Activated T-cell treated with anti-CD3 and anti-CD28 coated beads for 48 hours (primary cell): ENCODE measurements at regions not wholly inside any gene's neighbourhood (a gene's known extent, or its start where the extent isn't known, plus 50 kb on each side); places are given as distances from the start of the nearest gene placed in this dataset.
"Not testable (repeated sequence)": the region's sequence is repeated elsewhere in the genome, so short reads cannot be mapped to it uniquely, and the experiment has no call there.

Source experiments
- DNase-seq: peaks from one replicate; pipeline ENCODE4 v3.0.0-alpha.2; 2020; ENCODE audit warnings: low read depth

DNA sequence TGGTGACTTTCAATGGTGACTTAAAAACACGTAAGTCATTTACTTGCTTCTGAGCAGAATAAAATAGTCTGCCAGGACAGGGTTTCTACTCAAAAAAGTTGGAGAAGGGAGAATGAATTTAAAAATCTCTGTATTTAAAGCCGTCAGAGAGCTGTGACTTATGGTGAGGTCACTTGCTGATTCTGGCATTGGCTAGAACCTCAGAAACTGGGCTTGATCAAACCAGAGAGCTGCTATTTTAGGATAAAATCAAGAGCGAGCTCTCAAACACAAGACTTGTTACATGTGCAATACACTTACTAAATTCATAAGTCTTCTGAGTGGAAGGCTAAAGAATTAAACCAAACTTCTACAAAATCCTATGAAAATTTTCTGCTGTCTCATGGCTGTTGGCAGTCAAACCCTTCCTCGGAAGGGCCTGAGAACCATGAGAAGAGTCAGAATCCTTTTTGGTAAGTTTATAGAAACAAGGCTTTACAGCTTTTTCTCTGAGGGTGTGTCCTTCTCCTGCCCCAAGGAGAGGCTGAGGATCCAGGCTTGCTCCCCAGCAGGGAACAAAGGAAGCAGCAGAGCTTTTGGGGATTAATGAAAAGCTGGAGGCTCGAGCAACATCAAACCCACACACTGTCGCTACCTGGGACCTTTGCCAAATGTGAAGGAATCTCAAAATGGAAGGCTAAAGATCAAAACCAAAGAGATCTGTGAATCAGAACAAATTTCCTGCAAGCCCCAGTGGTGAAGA is 816.4 kb downstream of the SOCS6 start:
- DNase-seq, result no peak

DNA sequence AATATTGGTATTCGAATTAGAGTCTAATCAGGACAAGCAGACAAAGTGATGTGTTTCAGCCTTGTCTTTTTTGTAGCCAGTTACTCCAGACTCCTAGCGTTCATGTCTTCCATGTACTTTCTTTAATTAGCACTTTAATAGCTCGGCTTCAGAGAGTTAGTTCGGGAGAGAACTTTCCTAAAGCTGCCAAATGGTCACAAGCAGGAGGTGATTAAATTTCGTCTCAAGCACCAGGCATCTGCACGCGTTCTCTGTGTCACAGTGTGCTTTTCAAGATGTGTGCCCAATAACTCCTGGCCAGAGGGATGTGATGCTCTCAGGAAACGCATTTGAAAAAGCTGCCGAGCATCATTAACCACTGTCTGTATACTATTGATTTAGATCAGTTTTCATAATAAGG is 790.8 kb downstream of the SOCS6 start:
- DNase-seq, result no peak

GRCh38 chr18:71077451-71077850 is 788.6 kb downstream of the SOCS6 start:
- DNase-seq, result no peak

GRCh38 chr18:71075147-71075546 is 786.3 kb downstream of the SOCS6 start:
- DNase-seq, result no peak

DNA sequence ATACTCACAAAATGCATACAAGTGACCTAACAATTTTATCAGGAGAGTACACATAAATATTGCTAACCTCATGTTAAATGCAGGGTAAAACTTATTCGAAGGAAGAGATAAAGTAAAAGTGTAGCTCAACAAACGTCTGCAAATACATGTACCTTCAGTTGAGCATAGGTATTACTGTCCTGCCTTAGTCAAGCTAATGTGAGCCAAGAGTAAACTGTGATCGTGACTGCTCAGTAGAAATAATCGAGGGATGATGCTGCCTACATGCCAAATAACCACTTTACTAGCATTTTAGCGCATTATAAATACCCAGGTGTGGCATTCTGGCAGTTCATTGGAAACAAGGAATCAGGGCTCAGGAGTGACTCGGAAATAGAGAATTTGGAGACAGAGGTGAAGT is 779.5 kb downstream of the SOCS6 start:
- DNase-seq, result no peak

GRCh38 chr18:71049893-71050292 is 761.0 kb downstream of the SOCS6 start:
- DNase-seq, result no peak

DNA sequence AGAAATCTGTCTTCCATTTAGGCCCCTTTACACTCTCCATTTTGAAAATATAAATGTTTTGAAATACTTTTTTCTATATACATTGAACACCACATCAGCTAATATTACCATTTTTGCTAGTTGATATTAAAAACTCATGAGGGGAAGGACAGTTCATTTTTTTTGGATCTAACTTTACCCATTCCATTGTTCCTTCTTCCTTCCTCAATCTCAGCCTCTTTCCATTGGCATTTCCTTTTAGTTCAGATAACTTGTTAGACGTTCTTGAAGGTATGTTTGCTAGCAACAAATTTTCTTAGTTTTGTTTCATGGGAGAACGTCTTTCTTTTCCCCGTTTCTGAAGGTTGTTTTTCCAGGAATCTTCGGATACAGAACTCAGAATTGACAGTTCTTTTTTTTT is 759.0 kb downstream of the SOCS6 start:
- DNase-seq, result no peak

DNA sequence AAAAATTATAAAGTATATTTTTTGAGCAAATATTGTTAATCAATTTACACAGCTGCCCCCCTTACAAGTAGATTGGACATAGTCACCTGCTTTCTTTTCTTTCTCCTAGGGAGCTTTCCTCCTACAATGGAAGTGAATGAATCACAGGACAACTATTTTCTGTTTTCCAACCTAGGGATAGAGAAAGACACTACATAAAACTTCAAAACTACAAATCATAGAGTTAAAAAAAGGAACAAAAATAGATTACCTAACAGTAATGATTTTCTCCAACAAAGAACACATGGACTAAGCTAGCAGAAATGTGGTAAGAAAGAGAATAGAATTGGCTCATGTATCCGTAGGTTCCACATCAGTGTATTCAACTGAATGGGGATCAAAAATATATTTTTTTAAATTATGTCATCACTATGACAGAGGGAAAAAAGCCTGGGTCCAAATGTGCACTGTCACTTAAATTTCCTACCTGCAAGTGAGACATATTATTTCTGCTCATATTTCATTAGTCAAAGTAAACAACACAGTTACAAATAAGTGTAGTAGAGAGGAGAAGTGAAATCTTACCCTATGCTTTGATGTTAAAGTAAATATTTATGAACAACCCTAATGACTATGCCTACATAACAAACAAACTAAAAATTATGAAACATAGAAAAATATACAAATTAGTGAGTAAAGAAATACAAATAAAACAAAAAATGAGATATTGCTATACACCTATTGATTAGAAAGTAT is 756.7 kb downstream of the SOCS6 start:
- no peak for DNase-seq

- no peak for DNase-seq
Measured at GRCh38 chr18:71040161-71040560, 751.3 kb downstream of the SOCS6 start.

DNA sequence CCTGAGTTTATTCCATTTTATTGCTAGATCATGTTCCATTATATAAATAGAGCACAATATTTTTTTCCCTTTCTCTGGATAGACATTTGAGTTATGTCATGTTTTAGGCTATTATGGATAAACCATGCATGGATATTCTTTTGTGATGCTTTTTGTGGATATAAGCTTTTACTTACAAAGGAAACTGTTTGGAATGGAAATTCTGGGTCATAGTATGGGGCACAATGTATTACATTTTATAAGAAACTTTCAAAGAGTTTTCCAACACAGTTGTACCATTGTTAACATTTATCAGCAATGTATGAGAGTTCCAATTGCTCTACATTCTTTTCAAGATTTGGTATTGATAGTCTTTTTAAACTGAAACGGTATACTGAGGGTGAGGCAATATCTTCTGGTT is 749.4 kb downstream of the SOCS6 start:
- no peak for DNase-seq

DNA sequence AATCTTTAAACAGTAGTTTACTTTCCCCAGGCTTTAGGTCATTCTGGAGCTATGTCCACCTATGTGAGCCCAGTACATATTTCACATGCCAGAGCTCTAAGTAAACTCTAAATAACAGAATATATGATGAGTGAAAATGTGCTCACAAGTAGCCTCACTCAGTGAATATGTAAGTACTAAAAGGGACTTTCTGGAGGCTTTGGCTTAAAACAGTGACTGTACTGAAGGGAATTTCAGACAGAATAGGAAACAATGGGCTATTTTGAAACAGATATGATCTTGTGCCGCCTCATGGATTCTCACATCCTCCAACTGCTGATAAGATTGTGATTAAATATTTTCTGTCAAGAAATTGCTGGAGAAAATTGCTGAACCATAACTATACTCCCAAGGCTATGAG is 747.9 kb downstream of the SOCS6 start:
- DNase-seq, result no peak

DNA sequence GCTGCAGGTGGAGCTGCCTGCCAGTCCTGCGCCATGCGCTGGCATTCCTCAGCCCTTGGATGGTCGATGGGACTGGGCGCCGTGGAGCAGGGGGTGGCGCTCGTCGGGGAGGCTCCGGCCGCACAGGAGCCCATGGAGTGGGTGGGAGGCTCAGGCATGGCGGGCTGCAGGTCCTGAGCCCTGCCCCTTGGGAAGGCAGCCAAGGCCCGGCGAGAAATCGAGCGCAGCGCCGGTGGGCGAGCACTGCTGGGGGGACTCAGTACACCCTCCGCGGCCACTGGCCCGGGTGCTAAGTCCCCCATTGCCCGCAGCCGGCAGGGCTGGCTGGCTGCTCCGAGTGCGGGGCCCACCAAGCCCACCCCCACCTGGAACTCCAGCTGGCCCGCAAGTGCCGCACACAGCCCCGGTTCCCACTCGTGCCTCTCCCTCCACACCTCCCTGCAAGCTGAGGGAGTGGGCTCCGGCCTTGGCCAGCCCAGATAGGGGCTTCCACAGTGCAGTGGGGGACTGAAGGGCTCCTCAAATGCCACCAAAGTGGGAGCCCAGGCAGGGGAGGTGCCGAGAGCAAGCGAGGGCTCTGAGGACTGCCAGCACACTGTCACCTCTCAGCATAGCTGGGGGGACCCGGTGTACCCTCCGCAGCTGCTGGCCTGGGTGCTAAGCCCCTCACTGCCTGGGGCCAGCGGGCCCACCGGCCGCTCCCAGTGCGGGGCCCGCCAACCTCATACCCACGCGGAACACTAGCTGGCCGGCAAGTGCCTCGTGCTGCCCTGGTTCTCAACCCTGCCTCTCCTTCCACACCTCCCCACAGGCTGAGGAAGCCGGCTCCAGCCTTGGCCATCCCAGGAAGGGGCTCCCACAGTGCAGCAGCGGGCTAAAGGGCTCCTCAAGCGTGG is 742.7 kb downstream of the SOCS6 start:
- not testable (repeated sequence) for DNase-seq

GRCh38 chr18:71030085-71030484 is 741.2 kb downstream of the SOCS6 start:
- not testable (repeated sequence) for DNase-seq

DNA sequence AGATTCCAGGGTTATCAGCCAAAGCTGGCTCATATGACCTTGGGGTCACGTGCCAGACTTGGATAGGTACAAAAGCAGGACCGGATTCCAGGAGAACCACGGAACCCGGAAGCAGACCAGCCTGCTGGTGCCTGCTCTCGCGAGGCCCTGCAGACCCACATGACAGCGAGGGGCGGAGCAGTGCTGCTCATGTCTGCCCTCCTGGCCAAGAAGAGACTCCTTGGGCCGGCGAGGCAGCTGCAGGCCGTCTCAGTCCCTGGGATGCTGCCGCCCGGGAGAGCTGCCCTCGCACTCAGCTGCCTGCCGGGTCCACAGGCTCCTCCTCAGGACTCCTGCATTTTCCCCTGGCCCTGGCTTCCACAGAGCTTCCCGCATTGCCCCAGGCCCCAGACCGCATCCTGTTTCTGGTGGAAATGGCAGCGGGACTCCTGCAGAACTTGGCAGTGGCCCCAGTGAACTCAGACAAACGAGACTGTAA is 739.5 kb downstream of the SOCS6 start:
- no peak for DNase-seq

GRCh38 chr18:71027531-71027930 is 738.7 kb downstream of the SOCS6 start:
- DNase-seq, result no peak

DNA sequence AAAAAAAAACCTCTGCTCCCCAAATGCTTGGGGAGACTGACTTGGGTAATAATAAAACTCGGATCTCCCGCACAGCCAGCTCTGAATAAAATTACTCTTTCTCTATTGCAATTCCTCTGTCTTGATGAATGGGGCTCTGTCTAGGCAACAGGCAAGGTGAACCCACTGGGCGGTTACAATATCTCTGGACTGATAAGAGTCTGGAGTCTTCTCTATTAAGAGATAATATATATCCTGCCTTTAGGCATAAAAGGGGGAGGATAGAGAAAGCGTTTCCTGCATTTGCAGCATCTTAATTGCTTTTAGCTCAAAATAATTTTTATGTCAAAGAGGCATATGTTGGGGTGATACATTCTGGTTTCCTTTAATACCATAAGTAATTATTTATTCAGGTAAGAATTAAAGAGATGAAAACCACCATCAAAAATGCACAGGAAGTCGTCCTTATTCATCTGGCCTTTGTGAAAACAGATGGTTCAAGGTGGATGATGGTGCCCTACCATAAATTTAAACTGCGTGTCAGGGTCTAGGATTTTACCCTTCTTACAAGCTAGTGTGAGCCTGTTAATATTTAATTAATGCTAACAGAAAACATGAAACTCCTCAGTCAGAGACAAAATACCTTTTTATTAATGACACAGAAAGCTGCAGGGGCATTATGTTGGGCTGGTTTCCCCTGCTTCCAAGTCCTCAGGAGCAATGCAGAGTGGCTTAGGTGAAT is 736.8 kb downstream of the SOCS6 start:
- DNase-seq, result no peak

DNA sequence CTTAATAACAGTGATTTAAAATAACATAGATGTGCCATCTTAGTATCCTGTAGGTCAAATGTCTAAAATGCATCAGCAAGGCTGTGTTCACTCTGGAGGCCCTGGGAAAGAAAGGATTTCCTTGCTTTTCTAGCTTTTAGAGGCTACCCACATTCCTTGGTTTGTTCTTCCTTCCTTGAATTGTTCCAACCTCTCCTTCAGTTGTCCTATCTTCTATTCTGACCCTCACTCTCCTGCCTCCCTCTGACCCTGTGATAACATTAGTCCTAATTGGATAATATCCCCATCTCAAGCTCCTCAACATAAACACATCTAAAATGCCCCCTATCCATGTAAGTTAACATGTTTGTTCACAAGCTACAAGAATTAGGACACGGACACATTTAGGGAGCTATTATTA is 733.5 kb downstream of the SOCS6 start:
- DNase-seq, result no peak

DNA sequence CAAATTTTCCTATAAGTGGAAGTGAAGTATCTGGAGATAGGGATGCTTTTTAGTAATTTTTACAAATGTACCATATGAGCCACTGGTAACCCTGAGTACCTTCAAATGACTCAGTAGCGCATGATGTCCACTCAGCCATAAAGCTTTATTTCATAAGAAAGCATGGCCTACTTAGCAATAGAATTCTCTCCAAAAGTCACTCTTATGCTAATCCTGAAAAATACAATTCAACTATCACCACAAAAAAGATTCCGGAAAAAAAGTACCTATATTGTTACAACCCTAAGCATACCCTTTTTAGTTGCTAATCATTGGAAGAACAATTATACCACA is 732.2 kb downstream of the SOCS6 start:
- no peak for DNase-seq

DNA sequence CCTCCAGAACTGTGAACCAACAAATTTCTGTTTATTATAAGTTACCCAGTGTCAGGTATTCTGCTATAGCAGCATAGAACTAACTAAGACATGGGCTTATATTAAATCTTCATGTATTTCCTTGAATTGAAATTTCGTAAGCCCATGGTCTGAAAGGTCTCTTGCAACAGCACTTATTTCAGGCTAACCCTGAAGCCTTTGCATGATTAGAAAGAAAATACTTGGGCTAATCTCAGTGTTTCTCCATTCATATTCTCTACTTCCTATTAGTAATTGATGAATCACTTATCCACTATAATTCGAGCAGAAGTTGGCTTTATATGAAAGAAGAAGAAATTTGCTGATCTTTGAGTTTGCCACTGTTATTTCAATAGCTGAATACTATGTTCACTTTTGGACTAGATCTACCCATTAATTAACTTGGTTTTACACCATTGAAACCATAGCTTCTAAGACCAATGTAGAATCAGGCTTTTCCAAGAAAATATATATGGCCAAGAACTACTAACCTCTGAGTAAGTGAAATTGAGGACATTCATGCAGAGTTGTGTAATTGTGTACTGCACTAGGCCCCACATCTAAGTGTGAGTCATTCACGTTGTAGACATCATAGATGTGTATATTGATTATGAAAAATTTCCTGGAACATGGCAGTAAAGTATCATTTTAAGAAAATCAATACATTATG is 731.6 kb downstream of the SOCS6 start:
- DNase-seq, result no peak

- no peak for DNase-seq
Measured at GRCh38 chr18:71018816-71019215, 730.0 kb downstream of the SOCS6 start.

DNA sequence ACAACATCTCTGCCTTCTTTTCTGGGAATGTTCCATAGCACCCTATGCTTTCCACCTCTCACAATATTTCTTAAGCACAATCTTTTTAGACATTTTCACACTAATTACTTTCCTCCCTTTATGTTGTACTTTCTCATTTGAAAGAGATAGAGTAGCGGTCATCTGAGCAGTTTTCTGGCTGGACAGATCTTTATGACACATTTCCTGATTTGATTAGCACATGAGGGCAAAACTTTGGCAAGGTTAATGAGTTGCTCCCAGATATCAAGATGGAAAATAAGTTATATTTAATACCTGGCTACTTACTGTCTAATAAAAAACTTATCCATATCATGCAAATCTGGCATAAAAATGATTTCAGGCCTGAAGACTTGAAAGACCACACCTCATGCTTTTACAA is 723.9 kb downstream of the SOCS6 start:
- no peak for DNase-seq
